Peyer's patch (tissue), 4 donors: ENCODE measurements at regions not wholly inside any gene's neighbourhood (a gene's known extent, or its start where the extent isn't known, plus 50 kb on each side); places are given as distances from the start of the nearest gene placed in this dataset.

Source experiments
- CTCF ChIP-seq, 6 experiments: fragments of 450-650 bp in 4 of 6; fragments of 200-600 bp in 2 of 6; sonication (generic) in 1 of 6; IDR thresholded peaks; one replicate each; pipeline ENCODE4 v1.5.1; 2017 to 2019; ENCODE audit warnings: antibody characterized with exemption in 6 of 6, mild to moderate bottlenecking in 3 of 6, moderate library complexity in 1 of 6
- POLR2A ChIP-seq, 2 donors: fragments of 450-650 bp; IDR thresholded peaks; one replicate each; pipeline ENCODE4 v1.5.1; 2017; ENCODE audit warnings: antibody characterized with exemption in 2 of 2, mild to moderate bottlenecking in 2 of 2, moderate library complexity in 2 of 2

DNA sequence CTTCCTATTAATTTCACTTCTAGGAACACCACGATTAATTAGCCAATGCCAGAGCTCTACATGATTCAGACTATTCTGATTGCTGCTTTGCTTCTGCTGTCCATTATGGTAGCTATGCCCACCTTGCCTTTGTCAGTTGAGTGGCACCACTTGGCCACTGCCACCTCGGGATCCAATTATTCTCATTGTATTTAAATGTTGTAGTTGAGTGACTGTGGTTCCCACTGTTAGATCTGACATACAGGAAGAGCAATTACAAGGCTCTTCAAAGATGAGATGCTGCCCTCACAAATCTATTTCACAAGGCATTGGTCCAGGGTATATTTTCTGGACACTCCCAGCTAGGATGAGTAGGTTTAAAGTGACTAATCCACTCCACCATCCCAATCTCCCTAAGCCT is 864.5 kb upstream of the EDIL3 start:
- TF ChIP-seq CTCF (IDR thresholded peaks at IDR 0.05) = no peak
- TF ChIP-seq POLR2A (IDR thresholded peaks at IDR 0.05) = no peak
